Esophagus squamous epithelium (tissue), 4 donors: ENCODE measurements at regions not wholly inside any gene's neighbourhood (a gene's known extent, or its start where the extent isn't known, plus 50 kb on each side); places are given as distances from the start of the nearest gene placed in this dataset.

Source experiments
- CTCF ChIP-seq, 6 experiments: fragments of 450-650 bp in 4 of 6; fragments of 200-600 bp in 2 of 6; sonication (generic) in 2 of 6; IDR thresholded peaks; one replicate each; pipeline ENCODE4 v1.5.1; 2016 to 2019; ENCODE audit warnings: antibody characterized with exemption in 6 of 6, mild to moderate bottlenecking in 4 of 6, moderate library complexity in 4 of 6
- POLR2A ChIP-seq, 4 donors: fragments of 450-650 bp; IDR thresholded peaks; one replicate each; pipeline ENCODE4 v1.6.1; 2017; ENCODE audit warnings: antibody characterized with exemption in 4 of 4, mild to moderate bottlenecking in 4 of 4, moderate library complexity in 3 of 4

- TF ChIP-seq POLR2A (IDR thresholded peaks at IDR 0.05) (no peak), CTCF (IDR thresholded peaks at IDR 0.05) (no peak)
These were observed 117.4 kb upstream of the TLE3 start for GRCh38 chr15:70214941-70215635.
